OCI-LY1 (cell line): ENCODE measurements at regions not wholly inside any gene's neighbourhood (a gene's known extent, or its start where the extent isn't known, plus 50 kb on each side); places are given as distances from the start of the nearest gene placed in this dataset.

ENCODE experiments used
- H2AFZ ChIP-seq: fragments of 200-600 bp; sonication (generic), shearing (Covaris generic); 2 replicates; pipeline ENCODE4 v1.6.0; 2014; ENCODE audit warnings: antibody characterized with exemption, mild to moderate bottlenecking, low read length
- H3F3A ChIP-seq: fragments of 200-600 bp; sonication (generic), shearing (Covaris generic); 2 replicates; pipeline ENCODE4 v1.6.0; 2014; ENCODE audit warnings: mild to moderate bottlenecking, antibody characterized with exemption, low read length, moderate library complexity; ENCODE audit not compliant: insufficient read depth
- H3K27ac ChIP-seq: fragments of 200-600 bp; sonication (generic); 2 replicates; pipeline ENCODE4 v1.5.1; 2014; ENCODE audit warnings: low read length, mixed run types, mild to moderate bottlenecking, low read depth; ENCODE audit not compliant: poor library complexity, severe bottlenecking
- H3K27me3 ChIP-seq: fragments of 200-600 bp; sonication (generic); 2 replicates; pipeline ENCODE4 v1.6.0; 2014; ENCODE audit warnings: antibody characterized with exemption, mild to moderate bottlenecking, low read length, moderate library complexity; ENCODE audit not compliant: insufficient read depth
- H3K36me3 ChIP-seq: fragments of 200-600 bp; sonication (generic); 2 replicates; pipeline ENCODE4 v1.6.1; 2014; ENCODE audit warnings: mild to moderate bottlenecking, antibody characterized with exemption, low read length, moderate library complexity, mixed read lengths; ENCODE audit not compliant: insufficient read depth
- H3K4me1 ChIP-seq: fragments of 200-600 bp; sonication (generic); 2 replicates; pipeline ENCODE4 v1.5.1; 2014; ENCODE audit warnings: mild to moderate bottlenecking, low read length, moderate library complexity; ENCODE audit not compliant: insufficient read depth, severe bottlenecking
- H3K4me2 ChIP-seq: fragments of 200-600 bp; sonication (generic), shearing (Covaris generic); 2 replicates; pipeline ENCODE4 v1.6.1; 2014; ENCODE audit warnings: low read length
- H3K4me3 ChIP-seq: fragments of 200-600 bp; sonication (generic); 2 replicates; pipeline ENCODE4 v1.5.1; 2014; ENCODE audit warnings: low read length, low read depth, mild to moderate bottlenecking, mixed read lengths; ENCODE audit not compliant: poor library complexity, severe bottlenecking
- H3K79me2 ChIP-seq: fragments of 200-600 bp; shearing (Covaris generic); 2 replicates; pipeline ENCODE4 v1.6.1; 2016; ENCODE audit warnings: mixed run types, low read length, mixed read lengths; ENCODE audit not compliant: insufficient read depth
- H3K9ac ChIP-seq: fragments of 200-600 bp; sonication (generic), shearing (Covaris generic); 2 replicates; pipeline ENCODE4 v1.6.1; 2014; ENCODE audit warnings: mild to moderate bottlenecking, low read length, mixed read lengths
- H3K9me2 ChIP-seq: fragments of 200-600 bp; sonication (generic), shearing (Covaris generic); 2 replicates; pipeline ENCODE4 v1.6.1; 2014; ENCODE audit warnings: low read depth, mild to moderate bottlenecking, low read length, mixed read lengths
- H3K9me3 ChIP-seq: fragments of 200-600 bp; shearing (Covaris generic); 2 replicates; pipeline ENCODE4 v1.6.1; 2014; ENCODE audit warnings: low read length, mixed read lengths
- H4K20me1 ChIP-seq: fragments of 200-600 bp; sonication (generic), shearing (Covaris generic); 2 replicates; pipeline ENCODE4 v1.6.0; 2016; ENCODE audit warnings: mild to moderate bottlenecking, low read length; ENCODE audit not compliant: insufficient read depth
- EZH2 ChIP-seq: fragments of 200-600 bp; sonication (generic), shearing (Covaris generic); IDR thresholded peaks from 2 replicates; pipeline ENCODE4 v1.8.0; 2017; ENCODE audit warnings: borderline replicate concordance, mixed run types, mild to moderate bottlenecking, antibody characterized with exemption, low read length, moderate library complexity, mixed read lengths
- TF ChIP-seq, protein P1 (sequence below): fragments of 200-600 bp; sonication (generic), shearing (Covaris generic); IDR thresholded peaks from 2 replicates; pipeline ENCODE4 v1.5.1; 2017; ENCODE audit warnings: mild to moderate bottlenecking, antibody characterized with exemption, low read length, moderate library complexity, mixed read lengths

DNA sequence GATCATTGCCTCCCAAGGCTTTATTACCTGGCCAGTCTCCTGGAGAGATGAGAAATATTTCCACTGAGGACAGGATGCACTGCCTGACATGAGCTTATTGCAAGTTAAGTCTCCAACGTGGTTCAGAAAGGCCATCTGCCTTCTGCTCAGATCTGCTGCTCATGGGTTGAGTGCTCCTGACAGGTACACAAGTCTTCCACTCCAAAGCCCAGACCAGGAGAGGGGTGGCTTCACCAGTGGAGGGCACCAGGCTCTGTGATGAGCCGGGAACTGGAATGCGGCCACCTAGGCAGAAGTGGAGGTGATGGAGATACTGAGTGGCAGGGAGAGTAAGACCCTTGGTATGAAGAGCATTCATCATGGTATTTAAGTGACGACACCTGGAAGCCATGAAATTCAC is 79.5 kb upstream of the IRF2 start:
- no peak overlapping the region for H2AFZ ChIP-seq
- no peaks in the 10 kb centered on the region for H4K20me1 ChIP-seq
- no peaks in the 10 kb centered on the region for H3K9me2 ChIP-seq
- H3K9me3 ChIP-seq, result no peaks in the 10 kb centered on the region
- no peak overlapping the region for H3K4me3 ChIP-seq
- no peak overlapping the region for H3K27ac ChIP-seq
- H3K9ac ChIP-seq, result no peak overlapping the region
- H3K4me2 ChIP-seq, result no peak overlapping the region
- TF ChIP-seq EZH2, result no peak
- TF ChIP-seq, protein P1, sequence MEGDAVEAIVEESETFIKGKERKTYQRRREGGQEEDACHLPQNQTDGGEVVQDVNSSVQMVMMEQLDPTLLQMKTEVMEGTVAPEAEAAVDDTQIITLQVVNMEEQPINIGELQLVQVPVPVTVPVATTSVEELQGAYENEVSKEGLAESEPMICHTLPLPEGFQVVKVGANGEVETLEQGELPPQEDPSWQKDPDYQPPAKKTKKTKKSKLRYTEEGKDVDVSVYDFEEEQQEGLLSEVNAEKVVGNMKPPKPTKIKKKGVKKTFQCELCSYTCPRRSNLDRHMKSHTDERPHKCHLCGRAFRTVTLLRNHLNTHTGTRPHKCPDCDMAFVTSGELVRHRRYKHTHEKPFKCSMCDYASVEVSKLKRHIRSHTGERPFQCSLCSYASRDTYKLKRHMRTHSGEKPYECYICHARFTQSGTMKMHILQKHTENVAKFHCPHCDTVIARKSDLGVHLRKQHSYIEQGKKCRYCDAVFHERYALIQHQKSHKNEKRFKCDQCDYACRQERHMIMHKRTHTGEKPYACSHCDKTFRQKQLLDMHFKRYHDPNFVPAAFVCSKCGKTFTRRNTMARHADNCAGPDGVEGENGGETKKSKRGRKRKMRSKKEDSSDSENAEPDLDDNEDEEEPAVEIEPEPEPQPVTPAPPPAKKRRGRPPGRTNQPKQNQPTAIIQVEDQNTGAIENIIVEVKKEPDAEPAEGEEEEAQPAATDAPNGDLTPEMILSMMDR, result no peak
- no peaks in the 10 kb centered on the region for H3K27me3 ChIP-seq
- no peaks in the 10 kb centered on the region for H3K79me2 ChIP-seq
- no peaks in the 10 kb centered on the region for H3K36me3 ChIP-seq
- no peaks in the 10 kb centered on the region for H3K4me1 ChIP-seq
- H3F3A ChIP-seq, result no peaks in the 10 kb centered on the region

DNA sequence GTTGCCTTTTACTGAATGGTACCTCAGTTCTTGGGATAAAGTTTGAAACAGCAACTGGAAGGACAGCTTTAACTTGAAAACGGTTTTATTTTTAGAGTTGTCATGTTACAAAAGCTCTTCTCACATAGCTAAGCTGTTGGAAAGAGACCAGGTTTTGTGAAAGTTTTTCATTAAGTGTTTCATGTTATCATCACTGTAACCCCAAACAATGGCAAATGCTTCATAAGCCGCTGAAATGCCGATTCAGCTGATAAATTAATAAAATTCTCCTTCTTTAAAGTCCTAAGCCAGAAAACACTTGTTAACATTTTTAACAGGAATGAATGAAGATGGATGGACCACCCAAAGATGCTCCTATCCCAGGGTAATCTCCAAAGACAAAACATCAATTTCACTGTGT is 76.1 kb upstream of the IRF2 start:
- Histone ChIP-seq H3K9me3 (no peaks in the 10 kb centered on the region), H3K27me3 (no peaks in the 10 kb centered on the region), H3K9me2 (no peaks in the 10 kb centered on the region), H2AFZ (no peak overlapping the region), H3K27ac (no peak overlapping the region), H3K4me1 (peaks cover 9% of the 10 kb centered on the region), H3K79me2 (no peaks in the 10 kb centered on the region), H3K4me3 (no peak overlapping the region), H4K20me1 (no peaks in the 10 kb centered on the region), H3K36me3 (no peaks in the 10 kb centered on the region), H3K4me2 (no peak overlapping the region), H3K9ac (no peak overlapping the region), H3F3A (no peaks in the 10 kb centered on the region)
- TF ChIP-seq, protein P1, result no peak
- no peak for TF ChIP-seq EZH2

DNA sequence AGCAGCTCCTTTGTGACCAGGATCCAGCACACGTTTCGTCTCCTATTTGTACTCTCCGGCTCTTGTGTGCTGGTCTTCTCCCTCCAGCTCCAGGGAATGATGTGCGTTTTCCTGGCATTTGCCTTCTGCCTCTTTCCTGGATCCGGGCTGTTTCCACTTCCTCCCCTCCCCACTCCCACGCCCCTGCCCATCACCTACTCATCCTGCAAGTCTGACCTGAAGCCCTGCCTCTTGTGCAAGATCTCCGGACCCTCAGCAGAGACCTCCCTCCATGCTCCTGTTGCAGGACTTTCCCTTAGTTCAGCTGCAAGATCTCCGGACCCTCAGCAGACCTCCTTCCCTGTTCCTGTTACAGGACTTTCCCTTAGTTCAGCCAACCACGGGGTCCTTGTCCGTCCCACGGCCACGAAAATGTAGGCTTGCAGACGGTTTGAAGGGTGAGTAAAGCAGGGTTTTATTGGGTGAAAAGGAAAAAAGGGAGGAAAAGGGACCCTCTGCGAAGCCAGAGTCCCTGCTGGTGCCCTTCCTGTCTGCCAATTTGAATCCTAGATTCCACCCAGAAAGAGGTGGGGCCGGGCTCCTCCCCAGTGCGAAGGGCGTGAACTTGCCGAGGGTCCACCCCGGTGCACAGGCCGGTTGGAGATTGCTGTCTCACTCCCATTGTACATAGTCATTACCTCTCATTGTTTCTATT is 74.4 kb upstream of the IRF2 start:
- Histone ChIP-seq H4K20me1 (no peaks in the 10 kb centered on the region), H3K79me2 (no peaks in the 10 kb centered on the region), H3F3A (no peaks in the 10 kb centered on the region; the same call in 1 of the 2 replicates), H3K27ac (no peak overlapping the region), H3K36me3 (no peaks in the 10 kb centered on the region), H3K27me3 (no peaks in the 10 kb centered on the region), H3K4me3 (no peak overlapping the region), H3K4me1 (peaks cover 9% of the 10 kb centered on the region), H3K9me2 (no peaks in the 10 kb centered on the region), H3K4me2 (no peak overlapping the region), H3K9me3 (no peaks in the 10 kb centered on the region), H2AFZ (no peak overlapping the region), H3K9ac (no peak overlapping the region)
- no peak for TF ChIP-seq EZH2
- TF ChIP-seq, protein P1, result no peak
